Activated CD8-positive, alpha-beta T cell treated with anti-CD3 and anti-CD28 coated beads for 36 hours (primary cell): ENCODE measurements at regions not wholly inside any gene's neighbourhood (a gene's known extent, or its start where the extent isn't known, plus 50 kb on each side); places are given as distances from the start of the nearest gene placed in this dataset.

Experiments used
- ATAC-seq: fragments of 200-7000 bp; cut with Tn5 transposase; one replicate; pipeline ENCODE4 v1.10.0; 2021; ENCODE audit warnings: mild to moderate bottlenecking, moderate library complexity
- CTCF ChIA-PET: fragments of 350-600 bp; sonication (Branson Sonifier 250); formaldehyde crosslinking; loops from one replicate; lab custom pipeline; 2021; ENCODE audit warnings: antibody characterized with exemption; lab: Charles Lee
- POLR2A ChIA-PET: fragments of 350-600 bp; sonication (Branson Sonifier 250); formaldehyde crosslinking; loops from one replicate; lab custom pipeline; 2021; ENCODE audit warnings: antibody characterized with exemption; lab: Charles Lee
- DNase-seq: peaks from one replicate; pipeline ENCODE4 v3.0.0-alpha.2; 2020
- H3K27ac Mint-ChIP-seq: one replicate; pipeline ENCODE4 v1.8.0; 2021; ENCODE audit warnings: mild to moderate bottlenecking, mixed read lengths
- H3K27me3 Mint-ChIP-seq: one replicate; pipeline ENCODE4 v1.8.0; 2021; ENCODE audit warnings: mixed read lengths
- H3K36me3 Mint-ChIP-seq: one replicate; pipeline ENCODE4 v1.8.0; 2021; ENCODE audit warnings: low read depth, mixed read lengths
- H3K4me1 Mint-ChIP-seq: one replicate; pipeline ENCODE4 v1.8.0; 2021; ENCODE audit warnings: low read depth, mixed read lengths
- H3K4me3 Mint-ChIP-seq: one replicate; pipeline ENCODE4 v1.8.0; 2021; ENCODE audit warnings: mild to moderate bottlenecking, moderate library complexity, mixed read lengths
- H3K9me3 Mint-ChIP-seq: one replicate; pipeline ENCODE4 v1.8.0; 2021; ENCODE audit warnings: mixed read lengths
- intact Hi-C: fragments of 100-400 bp; cut with micrococcal nuclease; formaldehyde crosslinking; loops from one replicate; pipeline ENCODE4 v1.10.0; 2022
- TF ChIP-seq, protein P1 (sequence below): fragments of 200-600 bp; IDR thresholded peaks from one replicate; pipeline ENCODE4 v1.8.0; 2022; ENCODE audit warnings: antibody characterized with exemption, mild to moderate bottlenecking

DNA sequence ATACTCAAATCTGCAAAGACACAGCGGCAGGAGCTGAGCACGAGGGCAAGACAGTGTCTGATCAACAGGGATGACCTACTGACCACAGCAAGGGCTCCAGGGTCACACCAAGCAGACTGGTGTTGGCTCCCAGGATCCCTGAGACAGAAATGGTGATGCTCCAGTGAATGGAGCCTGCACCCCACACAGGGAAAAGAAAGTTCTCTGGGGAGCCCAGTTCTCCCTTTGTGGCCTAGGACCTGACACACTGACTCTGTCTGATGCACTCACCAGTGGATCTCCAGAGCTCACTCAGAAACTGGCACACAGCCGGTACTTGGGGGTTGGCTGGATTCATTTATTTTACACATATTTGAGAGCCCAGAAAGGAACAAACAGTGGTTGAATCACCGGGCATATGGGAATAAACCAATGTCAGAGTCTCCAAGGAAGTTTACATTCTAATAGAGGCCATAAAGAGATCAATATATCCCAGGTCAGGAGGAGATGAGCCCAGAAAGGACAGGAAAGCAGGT lies 215.6 kb upstream of the ARL4C start:
- ChIA-PET CTCF (no interaction called here), POLR2A (no interaction called here)
- no peak for DNase-seq
- Mint-ChIP-seq H3K27ac (no peak overlapping the region), H3K36me3 (no peaks in the 10 kb centered on the region), H3K27me3 (peaks cover 13% of the 10 kb centered on the region), H3K9me3 (no peaks in the 10 kb centered on the region), H3K4me1 (no peaks in the 10 kb centered on the region), H3K4me3 (no peak overlapping the region)
- no peak for ATAC-seq
- TF ChIP-seq, protein P1, sequence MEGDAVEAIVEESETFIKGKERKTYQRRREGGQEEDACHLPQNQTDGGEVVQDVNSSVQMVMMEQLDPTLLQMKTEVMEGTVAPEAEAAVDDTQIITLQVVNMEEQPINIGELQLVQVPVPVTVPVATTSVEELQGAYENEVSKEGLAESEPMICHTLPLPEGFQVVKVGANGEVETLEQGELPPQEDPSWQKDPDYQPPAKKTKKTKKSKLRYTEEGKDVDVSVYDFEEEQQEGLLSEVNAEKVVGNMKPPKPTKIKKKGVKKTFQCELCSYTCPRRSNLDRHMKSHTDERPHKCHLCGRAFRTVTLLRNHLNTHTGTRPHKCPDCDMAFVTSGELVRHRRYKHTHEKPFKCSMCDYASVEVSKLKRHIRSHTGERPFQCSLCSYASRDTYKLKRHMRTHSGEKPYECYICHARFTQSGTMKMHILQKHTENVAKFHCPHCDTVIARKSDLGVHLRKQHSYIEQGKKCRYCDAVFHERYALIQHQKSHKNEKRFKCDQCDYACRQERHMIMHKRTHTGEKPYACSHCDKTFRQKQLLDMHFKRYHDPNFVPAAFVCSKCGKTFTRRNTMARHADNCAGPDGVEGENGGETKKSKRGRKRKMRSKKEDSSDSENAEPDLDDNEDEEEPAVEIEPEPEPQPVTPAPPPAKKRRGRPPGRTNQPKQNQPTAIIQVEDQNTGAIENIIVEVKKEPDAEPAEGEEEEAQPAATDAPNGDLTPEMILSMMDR, result no peak
- intact Hi-C loops, result no loop called here

DNA sequence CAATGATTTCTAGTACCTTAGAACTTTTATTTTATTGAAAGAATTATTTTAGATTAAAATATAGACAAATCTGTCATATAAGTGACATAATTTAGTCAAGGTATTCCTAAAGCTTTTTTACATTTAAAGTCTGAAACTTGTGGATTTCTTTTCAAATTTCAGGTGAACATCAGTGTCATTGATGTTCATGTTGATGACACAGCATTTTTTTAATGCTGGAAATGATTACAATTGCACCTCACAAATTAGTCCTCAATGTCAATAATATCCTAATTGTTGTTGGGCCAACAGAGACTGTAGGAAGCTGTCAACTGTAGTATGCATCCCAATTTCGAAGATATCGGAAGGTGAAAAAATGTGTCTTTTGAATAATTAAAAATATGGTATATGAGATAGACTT lies 214.4 kb upstream of the ARL4C start:
- TF ChIP-seq, protein P1, result no peak
- H3K4me3 Mint-ChIP-seq, result no peak overlapping the region
- no peaks in the 10 kb centered on the region for H3K4me1 Mint-ChIP-seq
- no peaks in the 10 kb centered on the region for H3K9me3 Mint-ChIP-seq
- H3K27me3 Mint-ChIP-seq, result peaks cover 15% of the 10 kb centered on the region
- DNase-seq (no peak), ATAC-seq (no peak)
- H3K27ac Mint-ChIP-seq, result no peak overlapping the region
- intact Hi-C loops, result no loop called here
- no peaks in the 10 kb centered on the region for H3K36me3 Mint-ChIP-seq
- CTCF ChIA-PET, result no interaction called here
- POLR2A ChIA-PET, result no interaction called here

- no peak overlapping the region for H3K4me3 Mint-ChIP-seq
- H3K36me3 Mint-ChIP-seq, result no peaks in the 10 kb centered on the region
- CTCF ChIA-PET, result no interaction called here
- intact Hi-C loops, result no loop called here
- no peaks in the 10 kb centered on the region for H3K9me3 Mint-ChIP-seq
- POLR2A ChIA-PET, result no interaction called here
- H3K27me3 Mint-ChIP-seq, result peaks cover 16% of the 10 kb centered on the region
- no peak overlapping the region for H3K27ac Mint-ChIP-seq
- DNase-seq (no peak), ATAC-seq (no peak)
- TF ChIP-seq, protein P1, result no peak
- no peaks in the 10 kb centered on the region for H3K4me1 Mint-ChIP-seq
These were observed 213.7 kb upstream of the ARL4C start for GRCh38 chr2:234710587-234710986.

DNA sequence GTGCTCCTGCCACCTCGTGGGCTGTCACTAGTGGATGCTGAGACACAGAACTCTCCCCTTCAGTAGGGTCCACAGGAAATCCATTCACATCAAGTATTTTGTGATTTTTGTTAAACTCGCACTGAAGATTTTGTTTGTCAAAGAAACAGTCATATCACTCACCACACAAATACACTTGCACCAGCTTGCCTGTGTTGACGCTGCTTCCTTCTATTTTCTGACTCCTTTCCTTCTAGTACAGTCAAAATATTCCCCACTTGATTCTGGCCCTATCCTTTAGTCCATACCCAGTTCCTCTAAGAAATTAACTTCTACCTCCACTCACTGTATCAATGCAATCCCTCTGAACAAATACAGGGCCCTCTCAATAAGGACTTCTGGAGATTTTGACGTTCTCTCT lies 213.2 kb upstream of the ARL4C start:
- Mint-ChIP-seq H3K27ac (no peak overlapping the region), H3K4me1 (peaks cover 3% of the 10 kb centered on the region), H3K36me3 (no peaks in the 10 kb centered on the region), H3K9me3 (no peaks in the 10 kb centered on the region), H3K4me3 (no peak overlapping the region), H3K27me3 (peaks cover 16% of the 10 kb centered on the region)
- ATAC-seq (no peak), DNase-seq (no peak)
- CTCF ChIA-PET, result no interaction called here
- POLR2A ChIA-PET, result no interaction called here
- intact Hi-C loops, result no loop called here
- TF ChIP-seq, protein P1, result no peak

DNA sequence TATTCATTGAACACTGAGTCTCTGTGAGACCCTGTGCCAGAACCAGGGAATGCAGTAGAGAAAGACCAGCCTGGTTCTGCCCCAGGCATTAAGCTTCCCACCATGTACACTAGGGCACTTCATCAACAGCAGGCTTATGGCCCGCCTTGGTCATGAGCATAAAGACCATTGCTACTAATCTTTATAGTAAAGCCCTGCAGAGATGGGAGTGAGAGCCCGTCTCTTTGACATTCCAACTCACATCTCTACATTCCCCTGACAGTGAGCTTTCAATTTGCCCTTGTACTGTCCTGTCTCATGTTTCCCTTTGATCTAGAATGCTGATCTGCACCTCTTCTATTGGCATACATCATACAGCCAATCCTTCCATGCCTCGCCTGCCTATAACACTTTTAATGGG lies 211.8 kb upstream of the ARL4C start:
- H3K4me1 Mint-ChIP-seq, result peaks cover 4% of the 10 kb centered on the region
- intact Hi-C loops, result no loop called here
- ChIA-PET CTCF (no interaction called here), POLR2A (no interaction called here)
- no peak overlapping the region for H3K27ac Mint-ChIP-seq
- peaks cover 16% of the 10 kb centered on the region for H3K27me3 Mint-ChIP-seq
- TF ChIP-seq, protein P1, result no peak
- DNase-seq, result no peak
- H3K9me3 Mint-ChIP-seq, result no peaks in the 10 kb centered on the region
- no peak overlapping the region for H3K4me3 Mint-ChIP-seq
- ATAC-seq, result no peak
- no peaks in the 10 kb centered on the region for H3K36me3 Mint-ChIP-seq
